ENCODE measurements at regions not wholly inside any gene's neighbourhood (a gene's known extent, or its start where the extent isn't known, plus 50 kb on each side); places are given as distances from the start of the nearest gene placed in this dataset.

DNA sequence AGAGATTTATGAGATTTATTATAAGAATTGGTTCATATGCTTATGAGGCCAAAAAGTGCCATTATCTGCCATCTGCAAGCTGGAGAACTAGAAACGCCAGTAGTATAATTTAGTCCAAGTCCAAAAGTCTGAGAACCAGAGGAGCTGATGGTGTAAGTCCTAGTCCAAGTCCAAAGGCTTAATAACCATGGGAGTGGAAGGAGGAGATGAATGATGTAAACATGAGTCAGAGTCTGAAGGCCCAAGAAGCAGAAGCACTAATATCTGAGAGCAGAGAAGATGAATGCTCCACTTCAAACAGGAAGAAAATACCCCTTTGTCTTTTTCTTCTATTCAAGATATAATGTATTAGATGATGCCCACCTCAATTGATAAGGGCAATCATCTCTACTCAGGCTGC lies 185.7 kb downstream of the CGGBP1 start:
- H3K36me3 ChIP-seq (ENCODE audit: control insufficient read depth, insufficient read depth, low read length), result no peaks in the 10 kb centered on the region
- DNase-seq (ENCODE audit: low read depth) (peak; percentile 67), FAIRE-seq (no peak)
- TF ChIP-seq CTCF (IDR thresholded peaks at IDR 0.05; ENCODE audit: insufficient read depth, low read length, severe bottlenecking), result no peak
- no peaks in the 10 kb centered on the region for H3K27me3 ChIP-seq (ENCODE audit: control insufficient read depth, insufficient read depth, low read length)
- H3K4me3 ChIP-seq (ENCODE audit: low read depth, low read length), result no peak overlapping the region

DNA sequence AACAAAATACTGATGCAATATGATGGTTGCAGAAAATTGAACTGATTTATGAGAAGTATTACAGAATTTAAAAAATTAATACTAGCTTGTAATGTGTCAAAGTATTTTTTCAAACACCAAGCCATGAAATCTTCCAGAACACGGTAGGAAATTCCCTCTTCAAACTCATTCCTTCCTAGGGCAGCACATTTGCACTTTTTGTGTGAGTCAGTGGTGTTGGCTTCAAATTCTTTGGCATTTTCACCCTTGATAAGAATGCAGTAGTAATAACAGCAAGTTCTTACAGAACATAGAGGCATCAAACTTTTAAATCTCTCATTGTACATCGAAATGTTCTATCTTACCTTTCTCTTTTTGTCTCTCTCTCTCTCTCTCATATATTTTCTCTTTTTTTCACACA lies 191.8 kb downstream of the CGGBP1 start:
- FAIRE-seq, result no peak
- no peak for TF ChIP-seq CTCF (IDR thresholded peaks at IDR 0.05; ENCODE audit: insufficient read depth, low read length, severe bottlenecking)
- no peaks in the 10 kb centered on the region for H3K27me3 ChIP-seq (ENCODE audit: control insufficient read depth, insufficient read depth, low read length)
- no peaks in the 10 kb centered on the region for H3K36me3 ChIP-seq (ENCODE audit: control insufficient read depth, insufficient read depth, low read length)
- H3K4me3 ChIP-seq (ENCODE audit: low read depth, low read length), result no peak overlapping the region
- peak; percentile 23 for DNase-seq (ENCODE audit: low read depth)

GRCh38 chr3:87856126-87856525 lies 202.7 kb downstream of the CGGBP1 start:
- peak; percentile 36 for DNase-seq (ENCODE audit: low read depth)
- H3K36me3 ChIP-seq (ENCODE audit: control insufficient read depth, insufficient read depth, low read length), result no peaks in the 10 kb centered on the region
- TF ChIP-seq CTCF (IDR thresholded peaks at IDR 0.05; ENCODE audit: insufficient read depth, low read length, severe bottlenecking), result no peak
- FAIRE-seq, result no peak
- H3K27me3 ChIP-seq (ENCODE audit: control insufficient read depth, insufficient read depth, low read length), result no peaks in the 10 kb centered on the region
- H3K4me3 ChIP-seq (ENCODE audit: low read depth, low read length), result no peak overlapping the region

GRCh38 chr3:87855616-87856015 lies 203.2 kb downstream of the CGGBP1 start:
- DNase-seq (ENCODE audit: low read depth) (peak; percentile 67), FAIRE-seq (no peak)
- TF ChIP-seq CTCF (IDR thresholded peaks at IDR 0.05; ENCODE audit: insufficient read depth, low read length, severe bottlenecking), result no peak

GRCh38 chr3:87855211-87855610 lies 203.6 kb downstream of the CGGBP1 start:
- DNase-seq (ENCODE audit: low read depth) (no peak), FAIRE-seq (no peak)
- no peaks in the 10 kb centered on the region for H3K36me3 ChIP-seq (ENCODE audit: control insufficient read depth, insufficient read depth, low read length)
- TF ChIP-seq CTCF (IDR thresholded peaks at IDR 0.05; ENCODE audit: insufficient read depth, low read length, severe bottlenecking), result no peak
- no peaks in the 10 kb centered on the region for H3K27me3 ChIP-seq (ENCODE audit: control insufficient read depth, insufficient read depth, low read length)
- no peak overlapping the region for H3K4me3 ChIP-seq (ENCODE audit: low read depth, low read length)

More at GRCh38 chr3:87855616-87856015, 203.2 kb downstream of the CGGBP1 start:
- Histone ChIP-seq H3K4me3 (ENCODE audit: low read depth, low read length) (no peak overlapping the region), H3K36me3 (ENCODE audit: control insufficient read depth, insufficient read depth, low read length) (no peaks in the 10 kb centered on the region), H3K27me3 (ENCODE audit: control insufficient read depth, insufficient read depth, low read length) (no peaks in the 10 kb centered on the region)

GRCh38 chr3:87848003-87848402 lies 210.8 kb downstream of the CGGBP1 start:
- H3K4me3 ChIP-seq (ENCODE audit: low read depth, low read length), result no peak overlapping the region
- DNase-seq (ENCODE audit: low read depth), result no peak
- no peaks in the 10 kb centered on the region for H3K36me3 ChIP-seq (ENCODE audit: control insufficient read depth, insufficient read depth, low read length)
- FAIRE-seq, result no peak
- no peaks in the 10 kb centered on the region for H3K27me3 ChIP-seq (ENCODE audit: control insufficient read depth, insufficient read depth, low read length)
- TF ChIP-seq CTCF (IDR thresholded peaks at IDR 0.05; ENCODE audit: insufficient read depth, low read length, severe bottlenecking), result no peak

All from bronchial epithelial cell (primary cell).